ENCODE measurements at regions not wholly inside any gene's neighbourhood (a gene's known extent, or its start where the extent isn't known, plus 50 kb on each side); places are given as distances from the start of the nearest gene placed in this dataset.
"Not testable (repeated sequence)": the region's sequence is repeated elsewhere in the genome, so short reads cannot be mapped to it uniquely, and the experiment has no call there.

DNA sequence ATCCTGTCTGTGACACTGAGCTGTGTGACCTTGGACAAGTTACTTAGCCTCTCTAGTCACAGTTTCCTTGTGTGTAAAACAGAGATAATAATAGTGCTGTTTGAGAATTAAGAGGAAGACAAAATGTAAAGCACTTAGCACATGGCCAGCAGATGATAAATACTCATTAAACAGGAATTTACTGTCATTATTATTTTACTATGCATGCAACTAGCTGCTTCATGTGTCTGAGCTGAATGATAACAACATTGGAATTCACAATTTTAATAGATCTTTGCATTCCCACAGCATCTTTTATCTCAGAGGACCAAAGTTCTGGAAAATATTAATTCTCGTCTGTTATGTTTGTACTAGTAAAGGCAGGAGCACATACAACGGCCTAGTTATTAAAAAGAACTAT, 79.2 kb upstream of the TET2 start:
- Histone ChIP-seq H3K27ac (no peak overlapping the region), H3K36me3 (replicated peaks; ENCODE audit: insufficient read depth, low read depth) (no peaks in the 10 kb centered on the region), H3K4me1 (ENCODE audit: insufficient read depth) (no peaks in the 10 kb centered on the region), H3K9me2 (replicated peaks; ENCODE audit: insufficient read depth) (no peaks in the 10 kb centered on the region), H2AFZ (no peak overlapping the region), H4K20me1 (ENCODE audit: insufficient read depth, poor library complexity, severe bottlenecking) (no peaks in the 10 kb centered on the region), H3K4me3 (no peak overlapping the region), H3K27me3 (no peaks in the 10 kb centered on the region), H3K4me2 (no peak overlapping the region), H3K9me3 (ENCODE audit: low read depth) (no peaks in the 10 kb centered on the region), H3K79me2 (no peaks in the 10 kb centered on the region)
- 76% methylated on average over 2 of the region's 2 CpGs for WGBS (ENCODE audit: low lambda C conversion rate, missing lambda C conversion rate)
- no peak for DNase-seq (ENCODE audit: low spot score)
- TF ChIP-seq EZH2phosphoT487 (IDR thresholded peaks at IDR 0.05; ENCODE audit: low read depth, severe bottlenecking, unreplicated experiment) (no peak), EZH2 (IDR thresholded peaks at IDR 0.05; ENCODE audit: borderline replicate concordance) (no peak)

DNA sequence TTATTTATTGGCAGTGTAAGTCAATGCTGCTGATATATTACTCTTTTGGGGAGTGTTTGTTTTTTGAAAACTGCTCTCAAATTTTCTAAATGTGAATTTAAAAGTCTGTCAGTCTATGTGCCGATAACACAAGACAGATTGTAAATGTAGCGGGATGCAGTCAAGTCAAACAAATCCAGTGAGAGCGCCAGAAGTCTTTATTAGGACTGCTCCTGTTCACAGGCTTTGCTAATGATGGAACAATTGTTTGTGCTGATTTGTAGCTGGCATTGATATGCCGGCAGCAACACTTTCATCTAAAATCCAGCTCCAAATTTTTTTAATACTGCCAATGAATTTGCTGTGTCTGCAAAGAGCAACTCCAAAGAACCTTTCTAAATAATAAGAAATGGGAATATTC, 78.7 kb upstream of the TET2 start:
- Histone ChIP-seq H3K27ac (no peak overlapping the region), H3K79me2 (no peaks in the 10 kb centered on the region), H3K4me1 (ENCODE audit: insufficient read depth) (no peaks in the 10 kb centered on the region), H3K4me2 (no peak overlapping the region), H3K4me3 (no peak overlapping the region), H3K9me3 (ENCODE audit: low read depth) (no peaks in the 10 kb centered on the region), H3K27me3 (no peaks in the 10 kb centered on the region), H3K36me3 (replicated peaks; ENCODE audit: insufficient read depth, low read depth) (no peaks in the 10 kb centered on the region), H3K9me2 (replicated peaks; ENCODE audit: insufficient read depth) (no peaks in the 10 kb centered on the region), H2AFZ (no peak overlapping the region), H4K20me1 (ENCODE audit: insufficient read depth, poor library complexity, severe bottlenecking) (no peaks in the 10 kb centered on the region)
- 78% methylated on average over 4 of the region's 4 CpGs for WGBS (ENCODE audit: low lambda C conversion rate, missing lambda C conversion rate)
- no peak for DNase-seq (ENCODE audit: low spot score)
- TF ChIP-seq EZH2 (IDR thresholded peaks at IDR 0.05; ENCODE audit: borderline replicate concordance) (no peak), EZH2phosphoT487 (IDR thresholded peaks at IDR 0.05; ENCODE audit: low read depth, severe bottlenecking, unreplicated experiment) (no peak)
- TF ChIP-seq, protein P1, sequence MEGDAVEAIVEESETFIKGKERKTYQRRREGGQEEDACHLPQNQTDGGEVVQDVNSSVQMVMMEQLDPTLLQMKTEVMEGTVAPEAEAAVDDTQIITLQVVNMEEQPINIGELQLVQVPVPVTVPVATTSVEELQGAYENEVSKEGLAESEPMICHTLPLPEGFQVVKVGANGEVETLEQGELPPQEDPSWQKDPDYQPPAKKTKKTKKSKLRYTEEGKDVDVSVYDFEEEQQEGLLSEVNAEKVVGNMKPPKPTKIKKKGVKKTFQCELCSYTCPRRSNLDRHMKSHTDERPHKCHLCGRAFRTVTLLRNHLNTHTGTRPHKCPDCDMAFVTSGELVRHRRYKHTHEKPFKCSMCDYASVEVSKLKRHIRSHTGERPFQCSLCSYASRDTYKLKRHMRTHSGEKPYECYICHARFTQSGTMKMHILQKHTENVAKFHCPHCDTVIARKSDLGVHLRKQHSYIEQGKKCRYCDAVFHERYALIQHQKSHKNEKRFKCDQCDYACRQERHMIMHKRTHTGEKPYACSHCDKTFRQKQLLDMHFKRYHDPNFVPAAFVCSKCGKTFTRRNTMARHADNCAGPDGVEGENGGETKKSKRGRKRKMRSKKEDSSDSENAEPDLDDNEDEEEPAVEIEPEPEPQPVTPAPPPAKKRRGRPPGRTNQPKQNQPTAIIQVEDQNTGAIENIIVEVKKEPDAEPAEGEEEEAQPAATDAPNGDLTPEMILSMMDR (IDR thresholded peaks at IDR 0.05; ENCODE audit: poor library complexity): no peak

DNA sequence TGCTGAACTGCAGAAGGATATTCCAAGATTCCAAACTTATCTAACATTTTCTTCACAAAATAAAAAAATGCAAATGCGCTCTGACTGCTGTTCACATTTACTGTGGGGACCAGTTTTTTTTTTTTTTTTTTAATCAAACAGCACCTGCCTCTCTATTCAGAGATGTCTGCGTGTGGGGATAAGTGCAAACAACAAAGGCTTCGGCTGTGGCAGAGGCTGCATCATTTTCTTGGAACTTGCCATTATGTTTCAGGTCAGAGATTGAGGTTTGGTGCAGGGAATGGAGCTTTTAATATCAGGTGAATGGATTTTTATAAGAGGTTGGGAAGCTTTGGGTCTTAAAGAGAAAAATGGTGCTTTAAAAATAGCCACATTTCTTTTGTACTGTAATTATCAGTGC, 78.2 kb upstream of the TET2 start:
- no peaks in the 10 kb centered on the region for H3K4me1 ChIP-seq (ENCODE audit: insufficient read depth)
- no peak overlapping the region for H3K27ac ChIP-seq
- no peak overlapping the region for H3K4me2 ChIP-seq
- no peak for DNase-seq (ENCODE audit: low spot score)
- H3K9me2 ChIP-seq (replicated peaks; ENCODE audit: insufficient read depth): no peaks in the 10 kb centered on the region
- no peaks in the 10 kb centered on the region for H3K79me2 ChIP-seq
- WGBS (ENCODE audit: low lambda C conversion rate, missing lambda C conversion rate): 83% methylated on average over 3 of the region's 3 CpGs
- no peaks in the 10 kb centered on the region for H4K20me1 ChIP-seq (ENCODE audit: insufficient read depth, poor library complexity, severe bottlenecking)
- no peaks in the 10 kb centered on the region for H3K27me3 ChIP-seq
- H2AFZ ChIP-seq: no peak overlapping the region
- no peak for TF ChIP-seq EZH2 (IDR thresholded peaks at IDR 0.05; ENCODE audit: borderline replicate concordance)
- TF ChIP-seq, protein P1 (IDR thresholded peaks at IDR 0.05; ENCODE audit: poor library complexity): no peak
- no peak for TF ChIP-seq EZH2phosphoT487 (IDR thresholded peaks at IDR 0.05; ENCODE audit: low read depth, severe bottlenecking, unreplicated experiment)
- H3K4me3 ChIP-seq: no peak overlapping the region
- no peaks in the 10 kb centered on the region for H3K9me3 ChIP-seq (ENCODE audit: low read depth)
- no peaks in the 10 kb centered on the region for H3K36me3 ChIP-seq (replicated peaks; ENCODE audit: insufficient read depth, low read depth)

DNA sequence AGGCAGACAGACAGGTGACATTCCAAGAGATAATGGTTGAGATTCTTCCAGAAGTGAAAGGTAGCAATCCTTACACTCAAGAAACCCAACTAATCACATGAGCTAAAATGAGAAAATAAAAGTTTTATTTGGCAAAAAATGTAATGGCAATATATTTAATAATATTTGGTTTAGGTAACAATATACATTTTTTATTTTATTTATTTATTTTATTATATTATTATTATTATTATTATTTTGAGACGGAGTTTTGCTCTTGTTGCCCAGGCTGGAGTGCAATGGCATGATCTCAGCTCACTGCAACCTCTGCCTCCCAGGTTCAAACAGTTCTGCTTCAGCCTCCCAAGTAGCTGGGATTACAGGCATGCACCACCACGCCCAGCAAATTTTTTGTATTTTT, 74.6 kb upstream of the TET2 start:
- not testable (repeated sequence) for H3K79me2 ChIP-seq; H2AFZ ChIP-seq; H3K27me3 ChIP-seq; H3K4me3 ChIP-seq; H3K9me2 ChIP-seq (replicated peaks; ENCODE audit: insufficient read depth); H3K4me2 ChIP-seq; H3K4me1 ChIP-seq (ENCODE audit: insufficient read depth); DNase-seq (ENCODE audit: low spot score); H3K9me3 ChIP-seq (ENCODE audit: low read depth); H3K27ac ChIP-seq; H4K20me1 ChIP-seq (ENCODE audit: insufficient read depth, poor library complexity, severe bottlenecking); H3K36me3 ChIP-seq (replicated peaks; ENCODE audit: insufficient read depth, low read depth)
- WGBS (ENCODE audit: low lambda C conversion rate, missing lambda C conversion rate): 90% methylated on average over 2 of the region's 2 CpGs

DNA sequence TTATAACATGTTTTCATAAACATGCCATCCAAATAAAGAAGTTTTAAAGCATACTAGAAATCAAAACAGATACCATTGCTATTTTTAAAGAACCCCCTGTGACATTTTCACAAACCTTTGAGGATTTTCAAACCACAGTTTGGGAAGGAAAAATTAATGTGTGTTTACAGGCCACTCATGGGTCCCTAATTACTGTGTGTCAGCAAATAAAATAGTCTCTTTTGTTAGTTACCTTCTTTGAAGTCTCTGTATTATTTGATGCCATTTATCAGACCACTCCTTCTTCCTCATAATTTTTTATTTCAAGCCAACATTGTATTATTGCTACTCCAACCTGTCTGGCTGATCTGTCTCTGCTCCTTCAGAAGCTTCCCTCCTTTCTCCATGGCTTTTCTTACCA, 72.6 kb upstream of the TET2 start:
- no peak for DNase-seq (ENCODE audit: low spot score)
- Histone ChIP-seq H4K20me1 (ENCODE audit: insufficient read depth, poor library complexity, severe bottlenecking) (no peaks in the 10 kb centered on the region), H3K9me3 (ENCODE audit: low read depth) (no peaks in the 10 kb centered on the region), H3K79me2 (no peaks in the 10 kb centered on the region), H3K27me3 (no peaks in the 10 kb centered on the region), H2AFZ (no peak overlapping the region), H3K36me3 (replicated peaks; ENCODE audit: insufficient read depth, low read depth) (no peaks in the 10 kb centered on the region), H3K4me1 (ENCODE audit: insufficient read depth) (no peaks in the 10 kb centered on the region), H3K4me2 (no peak overlapping the region), H3K4me3 (no peak overlapping the region), H3K27ac (no peak overlapping the region), H3K9me2 (replicated peaks; ENCODE audit: insufficient read depth) (no peaks in the 10 kb centered on the region)
- TF ChIP-seq, protein P1 (IDR thresholded peaks at IDR 0.05; ENCODE audit: poor library complexity): no peak
- TF ChIP-seq EZH2phosphoT487 (IDR thresholded peaks at IDR 0.05; ENCODE audit: low read depth, severe bottlenecking, unreplicated experiment) (no peak), EZH2 (IDR thresholded peaks at IDR 0.05; ENCODE audit: borderline replicate concordance) (no peak)
